Activated CD8-positive, alpha-beta T cell treated with anti-CD3 and anti-CD28 coated beads for 36 hours (primary cell): ENCODE measurements at regions not wholly inside any gene's neighbourhood (a gene's known extent, or its start where the extent isn't known, plus 50 kb on each side); places are given as distances from the start of the nearest gene placed in this dataset.

Source experiments
- ATAC-seq: fragments of 200-7000 bp; cut with Tn5 transposase; one replicate; pipeline ENCODE4 v1.10.0; 2021; ENCODE audit warnings: mild to moderate bottlenecking, moderate library complexity
- CTCF ChIA-PET: fragments of 350-600 bp; sonication (Branson Sonifier 250); formaldehyde crosslinking; loops from one replicate; lab custom pipeline; 2021; ENCODE audit warnings: antibody characterized with exemption; lab: Charles Lee
- POLR2A ChIA-PET: fragments of 350-600 bp; sonication (Branson Sonifier 250); formaldehyde crosslinking; loops from one replicate; lab custom pipeline; 2021; ENCODE audit warnings: antibody characterized with exemption; lab: Charles Lee
- DNase-seq: peaks from one replicate; pipeline ENCODE4 v3.0.0-alpha.2; 2020
- H3K27ac Mint-ChIP-seq: one replicate; pipeline ENCODE4 v1.8.0; 2021; ENCODE audit warnings: mild to moderate bottlenecking, mixed read lengths
- H3K27me3 Mint-ChIP-seq: one replicate; pipeline ENCODE4 v1.8.0; 2021; ENCODE audit warnings: mixed read lengths
- H3K36me3 Mint-ChIP-seq: one replicate; pipeline ENCODE4 v1.8.0; 2021; ENCODE audit warnings: low read depth, mixed read lengths
- H3K4me1 Mint-ChIP-seq: one replicate; pipeline ENCODE4 v1.8.0; 2021; ENCODE audit warnings: low read depth, mixed read lengths
- H3K4me3 Mint-ChIP-seq: one replicate; pipeline ENCODE4 v1.8.0; 2021; ENCODE audit warnings: mild to moderate bottlenecking, moderate library complexity, mixed read lengths
- H3K9me3 Mint-ChIP-seq: one replicate; pipeline ENCODE4 v1.8.0; 2021; ENCODE audit warnings: mixed read lengths
- intact Hi-C: fragments of 100-400 bp; cut with micrococcal nuclease; formaldehyde crosslinking; loops from one replicate; pipeline ENCODE4 v1.10.0; 2022
- TF ChIP-seq, protein P1 (sequence below): fragments of 200-600 bp; IDR thresholded peaks from one replicate; pipeline ENCODE4 v1.8.0; 2022; ENCODE audit warnings: antibody characterized with exemption, mild to moderate bottlenecking

DNA sequence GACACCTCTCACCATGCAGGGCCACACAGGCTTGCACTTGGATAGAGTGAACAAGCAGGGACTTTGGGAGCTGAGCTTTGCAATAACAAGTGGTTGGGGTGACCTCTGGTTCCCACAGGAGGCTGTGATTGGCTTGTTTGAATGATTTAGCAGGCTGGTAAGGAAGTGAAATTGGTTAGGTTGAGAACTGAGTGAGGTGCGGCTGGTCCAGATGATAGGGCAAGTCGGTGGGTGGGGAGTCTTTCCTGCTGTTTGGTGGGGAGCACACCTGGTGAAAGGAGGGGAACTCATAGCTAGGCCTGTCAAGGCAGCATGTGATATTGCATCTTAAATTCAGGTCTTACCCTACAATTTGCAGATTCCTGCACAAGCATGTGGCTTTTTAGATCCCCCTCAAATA is 794.6 kb upstream of the ZNF608 start:
- ChIA-PET POLR2A (no interaction called here), CTCF (no interaction called here)
- Mint-ChIP-seq H3K9me3 (peaks cover 22% of the 10 kb centered on the region), H3K36me3 (no peaks in the 10 kb centered on the region), H3K27me3 (no peaks in the 10 kb centered on the region), H3K4me3 (no peak overlapping the region), H3K4me1 (no peaks in the 10 kb centered on the region), H3K27ac (no peak overlapping the region)
- no peak for DNase-seq
- TF ChIP-seq, protein P1, sequence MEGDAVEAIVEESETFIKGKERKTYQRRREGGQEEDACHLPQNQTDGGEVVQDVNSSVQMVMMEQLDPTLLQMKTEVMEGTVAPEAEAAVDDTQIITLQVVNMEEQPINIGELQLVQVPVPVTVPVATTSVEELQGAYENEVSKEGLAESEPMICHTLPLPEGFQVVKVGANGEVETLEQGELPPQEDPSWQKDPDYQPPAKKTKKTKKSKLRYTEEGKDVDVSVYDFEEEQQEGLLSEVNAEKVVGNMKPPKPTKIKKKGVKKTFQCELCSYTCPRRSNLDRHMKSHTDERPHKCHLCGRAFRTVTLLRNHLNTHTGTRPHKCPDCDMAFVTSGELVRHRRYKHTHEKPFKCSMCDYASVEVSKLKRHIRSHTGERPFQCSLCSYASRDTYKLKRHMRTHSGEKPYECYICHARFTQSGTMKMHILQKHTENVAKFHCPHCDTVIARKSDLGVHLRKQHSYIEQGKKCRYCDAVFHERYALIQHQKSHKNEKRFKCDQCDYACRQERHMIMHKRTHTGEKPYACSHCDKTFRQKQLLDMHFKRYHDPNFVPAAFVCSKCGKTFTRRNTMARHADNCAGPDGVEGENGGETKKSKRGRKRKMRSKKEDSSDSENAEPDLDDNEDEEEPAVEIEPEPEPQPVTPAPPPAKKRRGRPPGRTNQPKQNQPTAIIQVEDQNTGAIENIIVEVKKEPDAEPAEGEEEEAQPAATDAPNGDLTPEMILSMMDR = no peak
- intact Hi-C loops = no loop called here
- ATAC-seq = no peak

GRCh38 chr5:125549322-125549911 is 803.0 kb upstream of the ZNF608 start:
- Mint-ChIP-seq H3K9me3 (peaks cover 2% of the 10 kb centered on the region), H3K4me1 (no peaks in the 10 kb centered on the region), H3K27me3 (no peaks in the 10 kb centered on the region), H3K36me3 (no peaks in the 10 kb centered on the region), H3K4me3 (no peak overlapping the region), H3K27ac (no peak overlapping the region)
- CTCF ChIA-PET = no interaction called here
- DNase-seq = no peak
- TF ChIP-seq, protein P1 = no peak
- intact Hi-C loops = no loop called here
- POLR2A ChIA-PET = no interaction called here
- ATAC-seq = no peak

GRCh38 chr5:125550274-125550673 is 803.8 kb upstream of the ZNF608 start:
- no peak overlapping the region for H3K4me3 Mint-ChIP-seq
- H3K9me3 Mint-ChIP-seq = peaks cover 2% of the 10 kb centered on the region
- DNase-seq (no peak), ATAC-seq (no peak)
- no peaks in the 10 kb centered on the region for H3K27me3 Mint-ChIP-seq
- no peak overlapping the region for H3K27ac Mint-ChIP-seq
- TF ChIP-seq, protein P1 = no peak
- POLR2A ChIA-PET = no interaction called here
- CTCF ChIA-PET = no interaction called here
- H3K36me3 Mint-ChIP-seq = no peaks in the 10 kb centered on the region
- intact Hi-C loops = no loop called here
- H3K4me1 Mint-ChIP-seq = no peaks in the 10 kb centered on the region

- intact Hi-C loops = no loop called here
- CTCF ChIA-PET = no interaction called here
- TF ChIP-seq, protein P1 = no peak
- POLR2A ChIA-PET = interaction anchor here (0.8 kb wide), 1 partner anchor 13 kb away, joined by 3 read pairs; no protein-coding TSS in a partner anchor
- Mint-ChIP-seq H3K27ac (no peak overlapping the region), H3K4me1 (no peaks in the 10 kb centered on the region), H3K4me3 (no peak overlapping the region), H3K27me3 (no peaks in the 10 kb centered on the region), H3K36me3 (no peaks in the 10 kb centered on the region), H3K9me3 (no peaks in the 10 kb centered on the region)
- DNase-seq (no peak), ATAC-seq (no peak)
These were observed 804.8 kb upstream of the ZNF608 start for GRCh38 chr5:125551246-125551645.

GRCh38 chr5:125551797-125552196 is 805.4 kb upstream of the ZNF608 start:
- Mint-ChIP-seq H3K27me3 (no peaks in the 10 kb centered on the region), H3K9me3 (no peaks in the 10 kb centered on the region), H3K4me1 (no peaks in the 10 kb centered on the region), H3K36me3 (no peaks in the 10 kb centered on the region), H3K27ac (no peak overlapping the region), H3K4me3 (no peak overlapping the region)
- ChIA-PET POLR2A (interaction anchor here (0.8 kb wide), 1 partner anchor 13 kb away, joined by 3 read pairs; no protein-coding TSS in a partner anchor), CTCF (no interaction called here)
- intact Hi-C loops = no loop called here
- DNase-seq = no peak
- TF ChIP-seq, protein P1 = no peak
- ATAC-seq = no peak
